ENCODE measurements at regions not wholly inside any gene's neighbourhood (a gene's known extent, or its start where the extent isn't known, plus 50 kb on each side); places are given as distances from the start of the nearest gene placed in this dataset.

GRCh38 chr13:97849305-97849704 lies 104.2 kb upstream of the IPO5 start:
- no peak for DNase-seq (ENCODE audit: low spot score)
- no peak overlapping the region for H3K4me3 Mint-ChIP-seq (ENCODE audit: unreplicated experiment)
- H3K4me1 Mint-ChIP-seq (ENCODE audit: low read depth) = peaks cover 10% of the 10 kb centered on the region
- H3K27ac Mint-ChIP-seq (ENCODE audit: unreplicated experiment) = no peak overlapping the region
- H3K36me3 Mint-ChIP-seq (ENCODE audit: low read depth) = no peaks in the 10 kb centered on the region
- no peaks in the 10 kb centered on the region for H3K27me3 Mint-ChIP-seq (ENCODE audit: low read depth)
- H3K9me3 Mint-ChIP-seq (ENCODE audit: low read depth) = peaks cover 13% of the 10 kb centered on the region
- TF ChIP-seq, protein P1, sequence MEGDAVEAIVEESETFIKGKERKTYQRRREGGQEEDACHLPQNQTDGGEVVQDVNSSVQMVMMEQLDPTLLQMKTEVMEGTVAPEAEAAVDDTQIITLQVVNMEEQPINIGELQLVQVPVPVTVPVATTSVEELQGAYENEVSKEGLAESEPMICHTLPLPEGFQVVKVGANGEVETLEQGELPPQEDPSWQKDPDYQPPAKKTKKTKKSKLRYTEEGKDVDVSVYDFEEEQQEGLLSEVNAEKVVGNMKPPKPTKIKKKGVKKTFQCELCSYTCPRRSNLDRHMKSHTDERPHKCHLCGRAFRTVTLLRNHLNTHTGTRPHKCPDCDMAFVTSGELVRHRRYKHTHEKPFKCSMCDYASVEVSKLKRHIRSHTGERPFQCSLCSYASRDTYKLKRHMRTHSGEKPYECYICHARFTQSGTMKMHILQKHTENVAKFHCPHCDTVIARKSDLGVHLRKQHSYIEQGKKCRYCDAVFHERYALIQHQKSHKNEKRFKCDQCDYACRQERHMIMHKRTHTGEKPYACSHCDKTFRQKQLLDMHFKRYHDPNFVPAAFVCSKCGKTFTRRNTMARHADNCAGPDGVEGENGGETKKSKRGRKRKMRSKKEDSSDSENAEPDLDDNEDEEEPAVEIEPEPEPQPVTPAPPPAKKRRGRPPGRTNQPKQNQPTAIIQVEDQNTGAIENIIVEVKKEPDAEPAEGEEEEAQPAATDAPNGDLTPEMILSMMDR (IDR thresholded peaks at IDR 0.05) = peak; percentile 82

- H3K27me3 Mint-ChIP-seq (ENCODE audit: low read depth) = no peaks in the 10 kb centered on the region
- TF ChIP-seq, protein P1 (IDR thresholded peaks at IDR 0.05) = no peak
- H3K4me3 Mint-ChIP-seq (ENCODE audit: unreplicated experiment) = no peak overlapping the region
- H3K36me3 Mint-ChIP-seq (ENCODE audit: low read depth) = no peaks in the 10 kb centered on the region
- no peak for DNase-seq (ENCODE audit: low spot score)
- H3K27ac Mint-ChIP-seq (ENCODE audit: unreplicated experiment) = no peak overlapping the region
- H3K9me3 Mint-ChIP-seq (ENCODE audit: low read depth) = peaks cover 13% of the 10 kb centered on the region
- peaks cover 20% of the 10 kb centered on the region for H3K4me1 Mint-ChIP-seq (ENCODE audit: low read depth)
Observed at GRCh38 chr13:97851269-97851668, 102.2 kb upstream of the IPO5 start.

GRCh38 chr13:97852181-97852874 lies 101.1 kb upstream of the IPO5 start:
- H3K27ac Mint-ChIP-seq (ENCODE audit: unreplicated experiment) = no peak overlapping the region
- H3K4me3 Mint-ChIP-seq (ENCODE audit: unreplicated experiment) = no peak overlapping the region
- H3K36me3 Mint-ChIP-seq (ENCODE audit: low read depth) = no peaks in the 10 kb centered on the region
- H3K9me3 Mint-ChIP-seq (ENCODE audit: low read depth) = peaks cover 13% of the 10 kb centered on the region
- no peaks in the 10 kb centered on the region for H3K27me3 Mint-ChIP-seq (ENCODE audit: low read depth)
- DNase-seq (ENCODE audit: low spot score) = no peak
- H3K4me1 Mint-ChIP-seq (ENCODE audit: low read depth) = peaks cover 21% of the 10 kb centered on the region
- TF ChIP-seq, protein P1 (IDR thresholded peaks at IDR 0.05) = no peak

- Mint-ChIP-seq H3K27me3 (ENCODE audit: low read depth) (no peaks in the 10 kb centered on the region), H3K27ac (ENCODE audit: unreplicated experiment) (peak overlapping the region; percentile 69), H3K9me3 (ENCODE audit: low read depth) (peaks cover 13% of the 10 kb centered on the region), H3K4me3 (ENCODE audit: unreplicated experiment) (no peak overlapping the region), H3K36me3 (ENCODE audit: low read depth) (no peaks in the 10 kb centered on the region), H3K4me1 (ENCODE audit: low read depth) (peaks cover 21% of the 10 kb centered on the region)
- no peak for DNase-seq (ENCODE audit: low spot score)
- TF ChIP-seq, protein P1 (IDR thresholded peaks at IDR 0.05) = no peak
Observed at GRCh38 chr13:97853550-97853949, 99.9 kb upstream of the IPO5 start.

DNA sequence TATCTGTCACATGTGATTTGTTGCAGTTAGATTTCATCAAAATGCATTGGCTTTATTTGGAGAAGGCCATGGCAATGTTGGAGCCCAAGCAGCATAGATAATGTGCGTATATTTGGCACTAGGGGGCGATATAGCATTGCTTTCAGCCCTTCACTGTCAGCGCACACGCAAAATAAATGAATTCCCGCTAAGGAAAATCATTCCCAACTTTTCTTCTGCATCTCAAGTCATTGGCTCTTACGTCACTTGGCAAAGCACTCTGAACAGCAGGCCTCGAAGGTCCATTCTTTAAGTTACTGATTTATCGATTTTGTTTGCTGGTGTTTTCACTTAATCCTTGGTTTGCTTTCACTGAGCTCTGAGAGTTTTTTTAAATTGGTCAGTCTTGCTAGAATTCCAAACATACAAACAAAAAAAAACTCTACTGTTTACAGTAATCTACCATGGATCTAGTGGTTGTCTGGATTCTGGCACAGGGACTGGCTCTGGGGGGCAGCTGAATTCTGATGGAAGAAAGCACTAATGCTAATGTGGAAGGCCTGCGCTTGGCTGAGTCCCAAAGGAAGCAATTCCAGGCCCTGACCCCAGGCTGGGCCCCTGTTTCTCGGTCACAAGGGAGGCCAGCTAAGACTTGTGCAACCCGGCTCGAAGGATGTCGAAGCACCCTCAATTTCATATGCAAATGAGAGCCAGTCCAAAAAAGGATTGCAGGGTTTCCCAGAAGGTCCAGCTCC lies 97.7 kb upstream of the IPO5 start:
- peaks cover 17% of the 10 kb centered on the region for H3K9me3 Mint-ChIP-seq (ENCODE audit: low read depth)
- TF ChIP-seq, protein P1 (IDR thresholded peaks at IDR 0.05) = peak; percentile 99
- H3K27me3 Mint-ChIP-seq (ENCODE audit: low read depth) = no peaks in the 10 kb centered on the region
- peaks cover 21% of the 10 kb centered on the region for H3K4me1 Mint-ChIP-seq (ENCODE audit: low read depth)
- no peak for DNase-seq (ENCODE audit: low spot score)
- no peak overlapping the region for H3K4me3 Mint-ChIP-seq (ENCODE audit: unreplicated experiment)
- peak overlapping the region; percentile 52 for H3K27ac Mint-ChIP-seq (ENCODE audit: unreplicated experiment)
- H3K36me3 Mint-ChIP-seq (ENCODE audit: low read depth) = no peaks in the 10 kb centered on the region

Measured in chondrocyte (in vitro differentiated cells).